Sciatic nerve (tissue), 2 donors: ENCODE measurements at regions not wholly inside any gene's neighbourhood (a gene's known extent, or its start where the extent isn't known, plus 50 kb on each side); places are given as distances from the start of the nearest gene placed in this dataset.
"Not testable (repeated sequence)": the region's sequence is repeated elsewhere in the genome, so short reads cannot be mapped to it uniquely, and the experiment has no call there.

Source experiments
- ATAC-seq: fragments of 200-7000 bp; cut with Tn5 transposase; one replicate; pipeline ENCODE4 v1.9.1; 2020; ENCODE audit warnings: mild to moderate bottlenecking, moderate library complexity
- DNase-seq: peaks from one replicate; pipeline ENCODE4 v3.0.0-alpha.2; 2020; ENCODE audit warnings: low spot score
- intact Hi-C: fragments of 100-400 bp; cut with DNase I; formaldehyde crosslinking; loops from one replicate; pipeline ENCODE4 v1.14.2; 2022
- donor health status: DM: no; HTN: no; CAD: no.
- donor health status: DM: no; HTN: no; CAD: no.

DNA sequence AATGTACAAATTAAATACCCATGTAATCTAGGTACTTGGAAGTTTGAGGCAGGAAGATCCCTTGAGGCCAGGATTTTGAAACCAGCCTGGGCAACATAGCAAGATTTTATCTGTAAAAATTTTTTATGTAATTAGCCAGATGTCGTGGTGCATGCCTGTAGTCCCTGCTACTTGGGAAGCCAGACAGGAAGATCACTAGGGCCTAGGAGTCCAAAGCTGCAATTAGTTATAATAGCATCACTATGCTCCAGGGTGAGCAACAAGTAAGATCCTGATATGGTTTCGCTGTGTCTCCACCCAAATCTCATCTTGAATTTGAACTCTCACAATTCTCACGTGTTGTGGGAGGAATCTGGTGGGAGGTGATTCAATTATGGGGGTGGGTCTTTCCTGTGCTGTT lies 535.8 kb downstream of the TENT5A start:
- DNase-seq (no peak), ATAC-seq (no peak)
- intact Hi-C loops = no loop called here

DNA sequence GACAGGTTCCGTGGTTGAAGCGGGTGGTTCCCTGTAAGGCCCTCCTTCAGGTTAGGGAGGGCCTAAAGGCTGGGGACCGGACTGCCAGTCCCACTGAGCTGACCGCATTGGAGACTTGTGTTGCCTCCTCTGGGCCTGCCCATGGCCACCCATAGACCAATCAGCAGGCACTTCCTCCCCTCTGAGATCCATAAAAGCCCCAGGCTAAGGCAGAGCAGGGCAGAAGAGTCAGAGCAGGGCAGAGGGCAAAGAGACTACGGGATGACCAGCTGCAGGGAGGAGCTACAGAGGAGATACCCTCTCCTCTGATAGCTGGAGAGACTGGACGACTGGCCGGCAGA lies 537.4 kb downstream of the TENT5A start:
- intact Hi-C loops = no loop called here
- no peak for DNase-seq
- no peak for ATAC-seq

DNA sequence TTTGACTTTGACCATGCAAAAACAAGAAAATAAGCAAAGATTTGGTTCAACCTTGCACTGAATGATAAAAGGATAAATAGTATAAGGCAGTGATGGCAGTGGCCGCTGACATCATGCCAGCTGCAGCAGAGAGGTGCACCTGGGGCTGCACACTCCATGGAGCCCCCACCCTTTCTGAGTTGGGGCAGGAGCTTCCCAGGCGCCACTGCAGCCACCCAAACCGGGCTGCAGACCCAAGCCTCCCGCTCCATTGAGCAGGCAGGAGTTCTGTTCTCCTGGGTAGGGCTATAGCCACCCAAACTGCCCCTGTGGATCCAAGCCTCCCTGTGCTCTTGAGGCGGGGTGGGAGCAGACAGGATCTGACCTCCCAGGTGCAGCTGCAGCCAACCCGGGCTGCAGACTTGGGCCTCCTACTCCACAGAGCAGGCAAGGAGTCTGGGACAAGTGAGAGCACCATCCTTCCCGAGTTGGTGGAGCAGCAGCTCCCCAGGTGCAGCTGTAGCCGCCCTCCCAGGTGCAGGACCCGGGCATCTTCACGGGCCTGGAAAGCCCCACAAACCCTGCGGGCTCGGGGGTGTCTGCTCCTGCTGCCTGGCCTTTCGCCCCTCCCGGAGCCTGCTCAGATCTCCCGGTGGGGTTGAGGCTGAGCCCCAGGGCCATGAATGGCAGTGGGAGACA lies 537.9 kb downstream of the TENT5A start:
- intact Hi-C loops = no loop called here
- no peak for DNase-seq
- no peak for ATAC-seq

DNA sequence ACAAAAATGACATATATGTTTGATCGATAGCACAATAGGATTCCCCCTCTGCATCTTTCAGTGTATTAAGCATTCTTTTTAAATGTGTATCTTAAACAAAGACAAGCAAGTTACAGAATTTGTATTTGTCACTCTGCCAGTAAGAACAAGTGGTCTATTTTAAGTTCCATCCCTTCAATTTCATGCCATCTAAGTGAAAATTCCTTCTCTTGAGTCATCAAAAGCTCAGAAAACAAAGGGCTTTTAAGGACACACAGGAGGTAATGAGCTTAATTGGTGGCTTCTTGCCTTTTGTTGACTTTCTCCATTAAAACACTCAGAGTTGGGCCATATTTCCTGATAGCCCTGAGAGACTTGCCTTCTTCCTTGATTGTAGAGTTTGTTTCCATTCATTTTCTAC lies 547.8 kb downstream of the TENT5A start:
- intact Hi-C loops = no loop called here
- ATAC-seq = no peak
- no peak for DNase-seq

DNA sequence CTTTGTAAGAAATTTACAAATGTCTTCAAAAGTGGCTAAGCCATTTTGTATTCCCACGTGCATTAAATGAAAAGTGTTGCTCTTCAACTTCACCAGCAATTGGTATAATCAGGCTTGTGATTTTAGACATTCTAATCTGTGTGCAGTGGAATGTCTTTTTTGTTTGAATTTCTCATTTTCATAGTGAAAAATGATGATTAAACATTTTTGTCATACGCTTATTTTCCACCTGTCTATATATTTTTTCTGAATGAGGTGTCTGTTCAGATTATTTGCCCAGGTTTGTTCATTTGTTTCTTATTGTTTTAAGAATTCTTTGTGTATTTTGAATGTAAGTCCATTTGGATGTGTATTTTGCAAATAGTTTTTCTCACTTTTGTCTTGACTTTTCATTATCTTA lies 558.1 kb downstream of the TENT5A start:
- no peak for DNase-seq
- ATAC-seq = no peak
- intact Hi-C loops = no loop called here

DNA sequence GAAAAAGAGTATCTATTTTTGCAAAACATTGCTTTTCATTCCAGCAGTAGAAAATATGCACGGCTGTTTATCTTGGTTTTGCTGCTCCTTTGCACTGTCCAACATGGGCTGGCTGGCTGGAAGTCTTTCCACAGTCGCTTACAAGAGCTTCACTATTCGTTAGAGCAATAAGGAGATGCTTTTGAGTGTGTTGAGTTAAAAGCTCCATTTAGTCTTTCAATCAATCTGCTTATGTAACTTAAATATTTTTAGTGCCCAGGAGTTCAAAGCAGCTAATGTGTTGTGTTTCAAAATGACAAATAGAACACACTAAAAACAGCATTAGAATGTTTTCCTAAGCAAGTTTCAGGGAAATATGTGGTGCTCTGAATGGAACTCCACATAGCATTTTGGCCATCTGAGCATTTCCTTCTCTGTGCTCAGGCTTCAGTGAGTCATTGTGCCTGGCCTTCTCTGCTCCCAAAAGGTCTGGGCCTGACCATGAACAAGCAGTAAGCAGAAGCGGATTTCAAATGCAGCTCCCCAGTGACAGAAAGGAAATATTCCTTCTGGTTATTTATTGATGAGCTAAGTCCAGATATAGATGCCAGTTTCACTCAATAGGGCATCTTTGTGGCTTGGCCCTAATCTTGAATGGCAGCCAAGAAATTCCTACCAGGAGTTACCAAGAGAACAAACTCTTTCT lies 580.3 kb downstream of the TENT5A start:
- ATAC-seq = peak; percentile 96
- peak; percentile 56 for DNase-seq
- intact Hi-C loops = no loop called here

DNA sequence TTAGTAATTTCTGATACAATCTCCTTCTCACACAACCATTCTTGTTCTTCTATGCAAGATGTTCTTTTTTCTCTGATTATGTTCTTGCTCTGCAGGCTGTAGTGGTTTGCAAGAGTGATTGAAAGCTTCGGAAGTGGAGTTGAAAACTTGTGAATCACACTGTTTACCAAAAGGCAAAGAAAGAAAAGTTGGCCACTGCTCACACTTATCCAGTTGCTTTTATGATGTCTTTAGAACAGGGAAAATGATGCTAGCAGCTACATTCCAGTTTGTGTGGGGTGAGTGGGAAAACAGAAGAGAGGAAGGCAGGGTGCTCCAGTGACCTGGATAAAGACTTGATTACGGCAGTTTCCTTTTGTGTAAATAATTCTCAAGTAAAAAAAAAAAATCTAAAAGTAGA lies 583.3 kb downstream of the TENT5A start:
- intact Hi-C loops = no loop called here
- ATAC-seq = no peak
- no peak for DNase-seq

DNA sequence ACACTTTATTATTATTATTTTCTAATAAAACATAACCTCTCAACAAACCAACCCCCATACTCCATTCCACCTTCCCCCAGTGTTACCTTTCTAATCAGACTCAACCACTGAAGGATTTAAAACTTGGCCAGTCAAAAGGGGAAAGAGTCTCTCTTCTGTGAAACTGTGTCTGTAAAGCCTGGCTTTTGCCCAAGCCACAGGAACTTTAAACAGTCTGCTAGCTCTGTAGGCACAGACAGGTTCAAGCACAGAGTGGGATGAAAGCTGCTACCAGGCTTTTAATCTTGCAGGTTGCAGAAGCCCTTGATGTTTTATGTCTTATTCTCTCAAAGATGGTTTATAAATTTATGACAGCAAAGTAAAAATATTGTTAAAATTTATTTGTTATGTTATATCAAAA lies 585.7 kb downstream of the TENT5A start:
- intact Hi-C loops = no loop called here
- DNase-seq (no peak), ATAC-seq (no peak)

DNA sequence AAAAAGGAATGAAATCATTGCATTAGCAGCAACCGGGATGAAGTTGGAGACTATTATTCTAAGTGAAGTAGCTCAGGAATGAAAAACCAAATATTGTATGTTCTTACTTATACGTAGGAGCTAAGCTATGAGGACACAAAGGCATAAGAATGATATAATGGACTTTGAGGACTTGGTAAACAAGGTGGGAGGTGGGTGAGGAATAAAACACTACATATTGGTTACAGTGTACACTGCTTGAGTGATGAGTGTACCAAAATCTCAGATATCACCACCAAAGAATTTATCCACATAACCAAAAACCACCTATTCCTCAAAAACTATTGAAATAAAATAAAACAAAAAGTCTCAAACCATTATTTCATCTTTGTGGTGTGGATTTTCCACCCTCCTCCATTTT lies 593.5 kb downstream of the TENT5A start:
- intact Hi-C loops = no loop called here
- ATAC-seq (no peak), DNase-seq (no peak)

DNA sequence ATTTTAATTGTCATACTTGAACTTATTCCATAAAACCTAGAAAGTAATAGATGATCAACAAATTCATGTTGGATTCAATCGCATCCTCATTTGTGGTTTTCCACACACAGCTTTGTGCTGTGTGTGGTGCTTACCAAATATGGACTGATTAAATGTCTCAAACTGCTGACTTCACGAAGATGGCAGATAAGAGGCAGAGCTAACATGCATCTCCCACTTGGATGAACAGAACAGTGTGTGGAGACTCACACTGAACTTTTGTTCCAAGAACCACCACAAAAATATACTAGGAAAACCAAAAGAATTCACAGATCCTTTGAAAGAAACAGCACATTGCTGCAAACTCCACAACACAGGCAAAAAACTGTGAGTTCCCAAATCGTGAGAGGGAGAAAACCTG lies 603.7 kb downstream of the TENT5A start:
- DNase-seq (no peak), ATAC-seq (no peak)
- intact Hi-C loops = no loop called here

DNA sequence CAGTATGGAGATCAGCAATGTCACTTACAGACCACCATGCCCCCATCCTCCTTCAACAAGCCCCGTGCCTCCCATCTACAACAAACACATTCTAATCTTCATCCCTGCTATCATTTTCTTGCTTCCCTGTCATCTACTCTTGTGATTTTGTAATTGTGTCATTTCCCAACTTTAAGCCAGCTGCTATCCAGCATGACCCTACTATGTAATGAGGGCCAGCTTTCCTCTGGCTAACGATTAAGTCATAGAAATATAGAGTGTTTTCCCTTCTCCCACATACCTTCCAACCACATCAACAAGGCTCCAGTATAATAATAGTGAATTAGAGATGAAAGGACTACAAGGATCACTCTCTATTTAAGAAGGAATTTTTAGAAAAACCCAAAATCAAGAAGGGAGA lies 607.0 kb downstream of the TENT5A start:
- intact Hi-C loops = no loop called here
- DNase-seq (no peak), ATAC-seq (no peak)

DNA sequence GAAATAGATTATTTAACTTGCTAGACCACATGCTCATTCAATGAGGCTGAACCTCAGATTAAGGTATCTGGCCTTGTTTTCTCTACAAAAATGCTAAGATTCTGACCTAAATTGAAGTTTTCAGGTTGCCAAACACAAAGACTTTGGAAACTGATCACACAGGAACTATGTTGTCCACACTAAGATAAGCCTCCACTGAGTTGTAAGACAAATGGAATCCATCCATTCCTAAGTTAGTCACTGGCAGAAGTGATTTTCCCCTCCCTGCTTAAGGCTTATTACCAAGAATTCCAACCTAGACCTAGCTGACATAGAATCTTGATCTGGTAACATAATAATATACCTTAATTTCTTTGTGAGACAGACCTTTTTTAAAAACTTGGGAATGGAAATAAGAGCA lies 608.1 kb downstream of the TENT5A start:
- ATAC-seq (no peak), DNase-seq (no peak)
- intact Hi-C loops = no loop called here

DNA sequence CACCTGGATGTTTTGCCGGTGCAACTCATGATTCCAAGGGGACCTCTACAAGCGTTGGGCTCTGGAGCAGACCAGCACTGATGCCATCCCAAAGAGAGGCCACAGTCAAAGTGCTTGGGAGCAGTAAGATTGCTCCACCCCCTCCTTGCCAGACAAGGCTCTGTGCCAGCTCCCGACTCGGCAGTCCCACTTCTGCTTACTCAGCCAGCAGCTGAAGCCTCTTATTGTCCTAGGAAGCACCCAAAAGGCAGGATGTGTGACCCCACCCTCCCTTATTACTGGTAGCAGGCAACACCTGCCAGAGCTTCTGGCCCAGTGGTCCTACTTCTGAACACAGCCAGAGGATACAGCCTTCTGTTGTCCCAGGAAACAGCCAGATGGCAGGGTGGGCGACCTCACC lies 614.2 kb downstream of the TENT5A start:
- ATAC-seq = no peak
- intact Hi-C loops = no loop called here
- DNase-seq = no peak

DNA sequence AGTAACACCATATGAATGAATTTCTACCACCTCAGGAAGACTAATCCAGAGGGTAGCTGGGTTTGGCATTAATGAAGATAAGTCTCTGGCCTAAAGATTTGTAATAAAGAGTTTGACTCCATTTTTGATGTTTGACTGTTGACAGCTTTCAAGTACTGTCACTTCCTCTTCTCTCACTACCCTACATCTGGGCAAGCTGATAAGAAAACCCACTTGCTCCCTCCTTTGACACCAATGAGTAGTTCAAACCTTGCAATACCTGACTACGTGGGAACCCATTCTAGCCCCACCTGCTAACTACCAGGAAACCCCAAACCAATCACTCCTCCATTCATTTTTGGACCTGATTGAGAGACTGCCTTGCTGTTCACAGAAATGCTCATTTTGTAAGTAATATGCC lies 621.5 kb downstream of the TENT5A start:
- intact Hi-C loops = no loop called here
- no peak for DNase-seq
- no peak for ATAC-seq

DNA sequence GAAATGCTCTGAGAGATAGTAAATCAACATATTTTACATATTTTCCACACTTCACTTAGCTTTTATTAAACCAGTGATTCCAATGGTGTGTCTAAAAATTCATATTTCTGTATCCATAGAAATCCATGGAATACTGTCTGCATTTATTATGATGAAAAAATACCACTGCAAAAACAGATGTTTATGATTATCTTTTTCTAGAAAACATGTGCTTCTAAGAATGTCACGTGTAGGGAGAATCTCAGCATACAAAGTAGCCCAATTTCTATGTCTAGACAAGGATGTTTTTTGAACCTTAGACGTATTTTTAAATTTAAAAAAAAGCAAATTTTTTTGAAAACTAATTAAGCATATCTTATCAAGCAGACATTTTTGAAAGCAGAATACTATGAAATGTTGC lies 622.4 kb downstream of the TENT5A start:
- DNase-seq (no peak), ATAC-seq (no peak)
- intact Hi-C loops = no loop called here

DNA sequence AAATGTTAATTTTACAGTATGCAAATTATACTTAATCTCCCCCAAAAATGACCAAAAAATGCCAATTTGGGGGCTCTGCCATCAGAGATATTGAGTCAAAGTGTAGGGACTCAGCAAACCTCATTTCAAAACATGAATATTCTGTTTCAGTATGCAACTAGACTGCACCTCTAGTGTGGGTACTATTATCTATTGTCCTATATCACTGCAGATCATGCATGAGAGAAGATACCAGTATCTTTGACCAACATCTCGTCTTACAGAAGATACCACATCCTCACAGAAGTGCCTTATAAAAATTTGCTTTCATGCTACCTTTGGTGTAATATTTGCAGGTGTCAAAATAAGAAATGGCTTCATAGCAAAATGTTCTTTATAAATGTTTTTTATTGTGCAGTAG lies 623.8 kb downstream of the TENT5A start:
- DNase-seq (no peak), ATAC-seq (no peak)

DNA sequence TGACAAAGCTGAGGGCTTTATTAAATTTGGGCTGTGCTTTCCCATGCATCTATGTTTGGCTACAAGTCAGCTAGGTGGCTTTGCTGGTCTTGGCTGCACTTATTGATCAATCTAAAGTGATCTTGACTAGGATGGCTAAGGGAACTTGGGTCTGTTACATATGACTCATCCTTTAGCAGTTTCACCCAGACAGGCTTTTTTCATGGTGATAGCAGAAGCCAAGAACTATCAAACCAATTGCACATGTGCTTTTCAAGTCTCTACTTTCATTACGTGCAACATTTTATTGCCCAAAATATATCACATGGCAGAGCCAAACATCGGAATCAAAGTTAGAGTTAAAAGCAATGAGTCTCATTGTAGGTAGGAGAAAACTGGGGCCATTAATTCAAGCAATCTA lies 626.3 kb downstream of the TENT5A start:
- DNase-seq = no peak
- intact Hi-C loops = no loop called here
- ATAC-seq = no peak

More for the DNA sequence above, 623.8 kb downstream of the TENT5A start:
- intact Hi-C loops = no loop called here

DNA sequence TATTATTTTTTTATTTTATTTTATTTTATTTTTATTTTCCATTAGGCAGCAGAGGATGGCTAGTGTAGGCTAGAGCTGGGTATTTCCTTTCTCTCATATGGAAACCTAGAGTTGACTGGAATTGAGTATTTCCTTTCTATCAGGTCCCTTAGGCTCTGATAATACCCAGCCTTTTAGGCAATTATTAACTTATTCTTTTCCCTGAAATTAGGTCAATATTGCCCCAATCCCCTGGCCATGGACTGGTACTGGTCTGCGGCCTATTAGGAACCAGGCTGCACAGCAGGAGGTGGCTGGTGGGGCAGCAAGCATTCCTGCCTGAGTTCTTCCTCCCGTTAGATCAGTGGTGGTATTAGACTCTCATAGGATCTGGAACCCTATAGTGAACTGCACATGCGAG lies 632.2 kb downstream of the TENT5A start:
- intact Hi-C loops = no loop called here
- no peak for DNase-seq
- no peak for ATAC-seq

DNA sequence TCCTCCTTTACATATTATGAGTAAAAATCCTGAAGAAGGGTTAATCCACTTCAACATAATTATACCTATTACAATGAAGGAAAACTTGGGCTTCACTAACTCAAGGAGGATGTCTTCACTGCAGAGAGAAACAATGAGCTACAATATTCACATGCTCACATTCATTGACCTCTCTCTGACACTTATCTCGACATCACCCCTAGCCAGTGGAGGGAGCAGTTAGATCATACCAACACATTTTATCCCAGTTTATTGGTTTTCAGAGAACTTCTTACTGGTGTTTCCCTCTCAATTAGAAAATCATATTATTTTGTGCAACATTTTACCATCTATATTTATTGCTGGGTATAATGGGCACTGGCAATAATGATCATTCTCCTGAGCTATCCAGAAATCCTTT lies 646.5 kb downstream of the TENT5A start:
- DNase-seq = no peak
- intact Hi-C loops = no loop called here
- peak; percentile 72 for ATAC-seq

DNA sequence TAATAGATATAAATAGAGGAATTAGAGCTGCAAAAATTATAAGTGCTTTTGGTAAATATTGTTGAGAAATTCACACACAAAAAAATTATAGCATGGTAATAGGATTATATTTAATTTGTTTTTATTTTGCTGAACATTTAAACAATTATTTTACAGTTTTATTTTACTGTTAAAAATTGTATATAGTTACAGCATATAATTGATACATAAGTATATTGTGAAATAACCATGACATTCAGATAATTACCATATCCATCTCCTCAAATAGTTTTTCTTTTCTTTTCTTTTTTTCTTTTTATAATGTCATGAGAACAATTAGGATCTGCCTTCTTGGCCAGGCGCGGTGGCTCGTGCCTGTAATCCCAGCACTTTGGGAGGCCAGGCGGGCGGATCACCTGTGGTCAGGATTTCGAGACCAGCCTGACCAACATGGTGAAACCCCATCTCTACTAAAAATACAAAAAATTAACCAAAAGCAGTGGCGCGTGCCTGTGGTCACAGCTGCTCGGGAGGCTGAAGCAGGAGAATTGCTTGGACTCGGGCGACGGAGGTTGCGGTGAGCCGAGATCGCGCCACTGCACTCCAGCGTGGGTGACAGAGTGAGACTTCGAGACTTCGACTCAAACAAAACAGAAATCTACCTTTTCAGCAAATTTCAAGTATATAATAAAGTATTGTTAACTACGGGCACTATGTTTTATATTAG lies 654.2 kb downstream of the TENT5A start:
- no peak for DNase-seq
- no peak for ATAC-seq
- intact Hi-C loops = no loop called here

DNA sequence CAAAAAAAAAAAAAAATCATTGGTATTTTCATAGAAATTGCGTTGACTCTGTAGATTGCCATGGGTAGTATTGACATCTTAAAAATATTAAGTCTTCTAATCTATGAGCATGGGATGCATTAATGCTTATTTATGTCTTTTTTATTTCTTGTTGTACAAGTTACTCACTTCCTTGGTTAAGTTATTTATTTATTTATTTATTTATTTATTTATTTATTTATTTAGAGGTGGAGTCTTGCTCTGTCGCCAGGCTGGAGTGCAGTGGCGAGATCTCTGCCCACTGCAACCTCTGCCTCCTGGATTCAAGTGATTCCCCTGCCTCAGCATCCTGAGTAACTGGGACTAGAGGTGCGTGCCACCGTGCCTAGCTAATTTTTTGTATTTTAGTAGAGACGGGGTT lies 656.0 kb downstream of the TENT5A start:
- DNase-seq = not testable (repeated sequence)

More for the DNA sequence above, 656.0 kb downstream of the TENT5A start:
- ATAC-seq, intact Hi-C loops: not testable (repeated sequence)
